ENCODE measurements at regions not wholly inside any gene's neighbourhood (a gene's known extent, or its start where the extent isn't known, plus 50 kb on each side); places are given as distances from the start of the nearest gene placed in this dataset.
"Not testable (repeated sequence)": the region's sequence is repeated elsewhere in the genome, so short reads cannot be mapped to it uniquely, and the experiment has no call there.

- H3K36me3 ChIP-seq (replicated peaks in 1 of 2; ENCODE audit: control insufficient read depth in 1 of 2, insufficient read depth in 2 of 2, low read length in 1 of 2); H3K9me2 ChIP-seq; H3K27me3 ChIP-seq (ENCODE audit: insufficient read depth); H3K9me3 ChIP-seq; CTCF ChIA-PET; DNase-seq; H4K20me1 ChIP-seq (ENCODE audit: insufficient read depth); H3K79me2 ChIP-seq (ENCODE audit: insufficient read depth); H3F3A ChIP-seq (replicated peaks; ENCODE audit: insufficient read depth); POLR2A ChIA-PET: not testable (repeated sequence)
- peak overlapping the region; percentile 73 to 92 for H3K27ac ChIP-seq (ENCODE audit: low read depth in 2 of 2, low read length in 1 of 2)
- peak overlapping the region; percentile 59 for H3K4me2 ChIP-seq
- peaks cover 15 to 18% of the 10 kb centered on the region in 2 experiments; a peak in 3 of 4 replicates for H3K4me1 ChIP-seq (ENCODE audit: control insufficient read depth in 1 of 2, insufficient read depth in 2 of 2, low read depth in 1 of 2, low read length in 1 of 2)
- TF ChIP-seq EP300 (IDR thresholded peaks at IDR 0.05; ENCODE audit: borderline replicate concordance in 1 of 2, low read depth in 1 of 2, low read length in 1 of 2) = 0 out of 4 replicates have a peak, but pooled peaks of 1 of the 2 experiments have one; percentile 15
- peak overlapping the region; percentile 4; the same call in 1 of the 2 replicates for H3K9ac ChIP-seq
- WGBS (ENCODE audit: low lambda C conversion rate) = 28% methylated on average over 5 of the region's 8 CpGs
- 0 out of 2 replicates have a peak overlapping the region, but pooled peaks have one; percentile 63 for H2AFZ ChIP-seq (ENCODE audit: low read depth)
- 0 out of 4 replicates have a peak overlapping the region, but pooled peaks of 1 of the 2 experiments have one; percentile 10 for H3K4me3 ChIP-seq (ENCODE audit: low read depth in 2 of 2, low read length in 1 of 2)
Observed at GRCh38 chr2:111533557-111534247, 350.3 kb downstream of the ANAPC1 start.

- Histone ChIP-seq H3K36me3 (replicated peaks in 1 of 2; ENCODE audit: control insufficient read depth in 1 of 2, insufficient read depth in 2 of 2, low read length in 1 of 2) (no peaks in the 10 kb centered on the region), H3K4me1 (ENCODE audit: control insufficient read depth in 1 of 2, insufficient read depth in 2 of 2, low read depth in 1 of 2, low read length in 1 of 2) (peaks cover 15 to 18% of the 10 kb centered on the region in 2 experiments; a peak in 3 of 4 replicates), H4K20me1 (ENCODE audit: insufficient read depth) (no peaks in the 10 kb centered on the region), H3K9me2 (no peaks in the 10 kb centered on the region), H3K4me2 (peak overlapping the region; percentile 61), H3K79me2 (ENCODE audit: insufficient read depth) (no peaks in the 10 kb centered on the region), H2AFZ (ENCODE audit: low read depth) (0 out of 2 replicates have a peak overlapping the region, but pooled peaks have one; percentile 0), H3K27ac (ENCODE audit: low read depth in 2 of 2, low read length in 1 of 2) (peak overlapping the region; percentile 35 to 77), H3K27me3 (ENCODE audit: insufficient read depth) (no peaks in the 10 kb centered on the region), H3K9me3 (no peaks in the 10 kb centered on the region), H3F3A (replicated peaks; ENCODE audit: insufficient read depth) (peaks cover 3% of the 10 kb centered on the region), H3K4me3 (ENCODE audit: low read depth in 2 of 2, low read length in 1 of 2) (no peak overlapping the region), H3K9ac (no peak overlapping the region)
- WGBS (ENCODE audit: low lambda C conversion rate) = 80% methylated on average over 4 of the region's 4 CpGs
- no peak for DNase-seq
- ChIA-PET CTCF (no interaction called here), POLR2A (no interaction called here)
- no peak for TF ChIP-seq MEF2A (IDR thresholded peaks at IDR 0.05; ENCODE audit: borderline replicate concordance, low read depth)
- TF ChIP-seq CTCF (IDR thresholded peaks at IDR 0.05) = no peak
- TF ChIP-seq RAD21 (IDR thresholded peaks at IDR 0.05; ENCODE audit: low read length) = no peak
- no peak for TF ChIP-seq RFX5 (IDR thresholded peaks at IDR 0.05; ENCODE audit: low read length)
- no peak for TF ChIP-seq REST (IDR thresholded peaks at IDR 0.05; ENCODE audit: low read depth, low read length)
- no peak for TF ChIP-seq GABPA (IDR thresholded peaks at IDR 0.05; ENCODE audit: low read depth)
- TF ChIP-seq ELF1 (IDR thresholded peaks at IDR 0.05) = no peak
- no peak for TF ChIP-seq NRF1 (IDR thresholded peaks at IDR 0.05; ENCODE audit: low read depth, low read length)
- no peak for TF ChIP-seq JUND (IDR thresholded peaks at IDR 0.05)
- TF ChIP-seq EP300 (IDR thresholded peaks at IDR 0.05; ENCODE audit: borderline replicate concordance in 1 of 2, low read depth in 1 of 2, low read length in 1 of 2) = no peak
- TF ChIP-seq MAX (IDR thresholded peaks at IDR 0.05; ENCODE audit: low read depth) = no peak
- TF ChIP-seq NFIC (IDR thresholded peaks at IDR 0.05; ENCODE audit: borderline replicate concordance) = no peak
- TF ChIP-seq CHD2 (IDR thresholded peaks at IDR 0.05; ENCODE audit: low read length, partially characterized antibody) = no peak
- TF ChIP-seq TCF12 (IDR thresholded peaks at IDR 0.05) = no peak
- TF ChIP-seq FOSL2 (IDR thresholded peaks at IDR 0.05; ENCODE audit: borderline replicate concordance, low read depth) = no peak
Observed at GRCh38 chr2:111534910-111535352, 349.1 kb downstream of the ANAPC1 start.
